Stomach (tissue), 8 donors: ENCODE measurements at regions not wholly inside any gene's neighbourhood (a gene's known extent, or its start where the extent isn't known, plus 50 kb on each side); places are given as distances from the start of the nearest gene placed in this dataset.

Experiments used
- DNase-seq, 2 donors: peaks; one replicate each; pipeline versions ENCODE4 v3.0.0 to v3.0.0-alpha.2; 2013 to 2019
- H3K27ac ChIP-seq, 5 donors: fragments of 200-600 bp in 4 of 5; sonication (generic) in 4 of 5; one replicate each; pipeline ENCODE4 v1.5.1; 2013 to 2019; ENCODE audit warnings: mild to moderate bottlenecking in 1 of 5, moderate library complexity in 1 of 5
- H3K27me3 ChIP-seq, 3 donors: fragments of 200-600 bp; sonication (generic); one replicate each; pipeline ENCODE4 v1.5.1; 2017 to 2019; ENCODE audit warnings: mixed run types in 1 of 3
- H3K36me3 ChIP-seq, 4 donors: fragments of 200-600 bp; sonication (generic); 1 replicate in 3 of 4; 2 replicates in 1 of 4; pipeline ENCODE4 v1.5.1; 2016 to 2019
- H3K4me1 ChIP-seq, 4 donors: fragments of 200-600 bp; sonication (generic); one replicate each; pipeline ENCODE4 v1.5.1; 2016 to 2019
- H3K4me3 ChIP-seq, 4 donors: fragments of 200-600 bp; sonication (generic) in 3 of 4; one replicate each; pipeline ENCODE4 v1.5.1; 2016 to 2019; ENCODE audit warnings: mild to moderate bottlenecking in 1 of 4
- H3K9me3 ChIP-seq, 4 donors: fragments of 200-600 bp; sonication (generic); one replicate each; pipeline ENCODE4 v1.5.1; 2016 to 2019
- CTCF ChIP-seq, 7 experiments: fragments of 450-650 bp in 4 of 7; fragments of 200-600 bp in 3 of 7; sonication (generic) in 3 of 7; IDR thresholded peaks; one replicate each; pipeline ENCODE4 v1.5.1; 2016 to 2019; ENCODE audit warnings: antibody characterized with exemption in 7 of 7, control low read depth in 2 of 7, mild to moderate bottlenecking in 1 of 7
- EP300 ChIP-seq: sonication (generic); formaldehyde crosslinking; IDR thresholded peaks from one replicate; pipeline ENCODE4 v1.6.1; 2017; ENCODE audit warnings: antibody characterized with exemption
- POLR2A ChIP-seq, 4 donors: fragments of 450-650 bp; IDR thresholded peaks; one replicate each; pipeline ENCODE4 v1.6.1; 2016; ENCODE audit warnings: antibody characterized with exemption in 4 of 4, control low read depth in 2 of 4, mild to moderate bottlenecking in 1 of 4, moderate library complexity in 1 of 4
- POLR2AphosphoS5 ChIP-seq, 3 donors: sonication (generic); formaldehyde crosslinking; IDR thresholded peaks; one replicate each; pipeline ENCODE4 v1.6.1; 2016; ENCODE audit warnings: antibody characterized with exemption in 3 of 3
- WGBS, 5 donors: extraction: QIAGEN DNeasy Blood & Tissue Kit in 3 of 5; methylation state at CpG; one replicate each; pipeline versions ENCODE4 v1.1.5 to v1.1.7; 2013 to 2018; 5-methylcytosine and 5-hydroxymethylcytosine counted together
- intact Hi-C: fragments of 100-400 bp; cut with DNase I; formaldehyde crosslinking; loops from one replicate; pipeline ENCODE4 v1.15.1; 2023; ENCODE audit warnings: low total_unique reads
- donor health status: healthy with polysubstance abuse.
- donor health status: Bipolar disorder and iron deficiency.
- donor health status: healthy.

DNA sequence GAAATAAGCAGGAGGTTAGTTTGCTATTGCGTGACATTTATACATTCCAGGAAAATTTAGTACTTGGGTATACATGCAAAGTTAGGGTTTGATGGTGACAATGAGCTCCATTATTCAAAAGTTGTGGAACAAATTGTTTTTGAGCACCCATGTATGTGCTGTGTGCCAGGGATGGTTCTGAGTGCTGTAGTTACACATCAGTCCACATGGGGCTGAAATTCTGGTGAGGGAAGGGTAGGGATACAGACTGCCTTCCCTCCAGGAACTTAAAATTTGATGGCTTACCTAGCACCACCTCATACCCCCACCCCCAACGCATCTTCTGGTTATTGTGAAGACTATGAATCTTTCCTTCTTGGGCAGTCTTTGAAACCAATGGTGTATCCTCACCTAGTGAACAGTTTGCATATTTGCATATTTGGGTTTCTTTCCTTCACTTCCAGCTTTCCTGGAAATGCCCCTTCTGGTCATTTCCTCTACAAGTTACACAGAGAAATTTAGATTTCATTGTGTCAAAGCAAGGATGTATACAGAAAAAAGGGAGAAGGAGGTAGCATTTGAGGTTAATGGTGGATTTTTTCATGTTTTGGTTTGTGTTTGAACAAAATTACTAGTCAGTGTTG, 222.0 kb upstream of the IL12A start:
- Histone ChIP-seq H3K9me3 (no peaks in the 10 kb centered on the region), H3K36me3 (no peaks in the 10 kb centered on the region), H3K4me3 (peak overlapping the region in 3 of 4 donors; percentile 72 to 76 (median 74)), H3K27ac (peak overlapping the region in 4 of 5 donors; percentile 93 to 98 (median 96)), H3K27me3 (peaks cover 0 to 38% (median 25%) of the 10 kb centered on the region in 3 donors), H3K4me1 (peaks cover 16 to 60% (median 42%) of the 10 kb centered on the region in 4 donors)
- intact Hi-C loops = no loop called here
- TF ChIP-seq POLR2A (IDR thresholded peaks at IDR 0.05) = no peak
- TF ChIP-seq CTCF (IDR thresholded peaks at IDR 0.05) = peak in 4 of 7 experiments; percentile 17 to 42 (median 34)
- peak in 1 of 3 donors; percentile 21 for TF ChIP-seq POLR2AphosphoS5 (IDR thresholded peaks at IDR 0.05)
- peak in 1 of 2 donors; percentile 47 for DNase-seq
- 79 to 87% (median 86%) methylated on average over 2 of the region's 2 CpGs for WGBS, 5 donors

GRCh38 chr3:159770998-159771397, 217.6 kb upstream of the IL12A start:
- no peaks in the 10 kb centered on the region for H3K36me3 ChIP-seq
- no peaks in the 10 kb centered on the region for H3K9me3 ChIP-seq
- H3K27me3 ChIP-seq = peaks cover 0 to 5% (median 0%) of the 10 kb centered on the region in 3 donors
- TF ChIP-seq EP300 (no peak), POLR2AphosphoS5 (IDR thresholded peaks at IDR 0.05) (no peak), CTCF (IDR thresholded peaks at IDR 0.05) (no peak)
- DNase-seq = no peak
- H3K4me3 ChIP-seq = no peak overlapping the region
- H3K27ac ChIP-seq = peak overlapping the region in 1 of 5 donors; percentile 60
- 69 to 80% (median 77%) methylated on average over 2 of the region's 2 CpGs for WGBS, 5 donors
- peaks cover 3 to 37% (median 18%) of the 10 kb centered on the region in 4 donors for H3K4me1 ChIP-seq
- intact Hi-C loops = no loop called here

- TF ChIP-seq EP300 (no peak), CTCF (IDR thresholded peaks at IDR 0.05) (no peak), POLR2AphosphoS5 (IDR thresholded peaks at IDR 0.05) (no peak), POLR2A (IDR thresholded peaks at IDR 0.05) (no peak)
Measured at GRCh38 chr3:159771865-159772611, 216.6 kb upstream of the IL12A start.

DNA sequence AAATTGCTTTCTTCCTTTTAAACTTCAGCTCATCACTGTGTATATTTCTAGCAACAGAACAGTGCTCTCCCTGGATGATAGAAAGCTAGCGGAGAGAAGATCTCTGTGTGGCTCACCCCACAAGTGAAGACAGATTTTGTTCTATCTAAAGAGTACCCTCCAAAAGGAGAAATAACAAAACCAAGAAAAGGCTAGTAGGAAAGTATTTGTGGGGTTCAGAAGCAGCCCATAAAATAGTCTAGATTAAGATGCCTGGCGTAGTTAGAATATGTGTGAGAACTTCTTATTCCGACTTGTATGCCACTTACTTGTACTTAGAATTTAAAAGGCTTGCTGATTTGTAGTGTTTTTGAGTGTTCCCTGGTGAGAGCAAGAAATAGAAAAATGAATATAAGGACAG, 214.9 kb upstream of the IL12A start:
- Histone ChIP-seq H3K36me3 (no peaks in the 10 kb centered on the region), H3K4me1 (peaks cover 0 to 32% (median 19%) of the 10 kb centered on the region in 4 donors), H3K9me3 (no peaks in the 10 kb centered on the region), H3K27ac (peak overlapping the region in 1 of 5 donors; percentile 80), H3K4me3 (no peak overlapping the region), H3K27me3 (no peaks in the 10 kb centered on the region)
- no peak for DNase-seq
- intact Hi-C loops = no loop called here
- TF ChIP-seq EP300 (no peak), POLR2AphosphoS5 (IDR thresholded peaks at IDR 0.05) (no peak), CTCF (IDR thresholded peaks at IDR 0.05) (no peak), POLR2A (IDR thresholded peaks at IDR 0.05) (no peak)
- 85 to 96% (median 91%) methylated on average over 3 of the region's 3 CpGs for WGBS, 5 donors

More at GRCh38 chr3:159771865-159772611, 216.6 kb upstream of the IL12A start:
- Histone ChIP-seq H3K27ac (peak overlapping the region in 1 of 5 donors; percentile 46), H3K36me3 (no peaks in the 10 kb centered on the region), H3K27me3 (no peaks in the 10 kb centered on the region), H3K4me1 (peaks cover 0 to 37% (median 19%) of the 10 kb centered on the region in 4 donors), H3K4me3 (no peak overlapping the region), H3K9me3 (no peaks in the 10 kb centered on the region)
- intact Hi-C loops = no loop called here
- 88 to 94% (median 91%) methylated on average over 11 of the region's 11 CpGs for WGBS, 5 donors
- no peak for DNase-seq
